ENCODE measurements at regions not wholly inside any gene's neighbourhood (a gene's known extent, or its start where the extent isn't known, plus 50 kb on each side); places are given as distances from the start of the nearest gene placed in this dataset.
"Not testable (repeated sequence)": the region's sequence is repeated elsewhere in the genome, so short reads cannot be mapped to it uniquely, and the experiment has no call there.

GRCh38 chr5:176134529-176135223 is 103.5 kb upstream of the SIMC1 start:
- POLR2A ChIA-PET = no interaction called here
- CTCF ChIA-PET = interaction anchor here (0.6 kb wide), 1 partner anchor 445 kb away, joined by 4 read pairs; no protein-coding TSS in a partner anchor

DNA sequence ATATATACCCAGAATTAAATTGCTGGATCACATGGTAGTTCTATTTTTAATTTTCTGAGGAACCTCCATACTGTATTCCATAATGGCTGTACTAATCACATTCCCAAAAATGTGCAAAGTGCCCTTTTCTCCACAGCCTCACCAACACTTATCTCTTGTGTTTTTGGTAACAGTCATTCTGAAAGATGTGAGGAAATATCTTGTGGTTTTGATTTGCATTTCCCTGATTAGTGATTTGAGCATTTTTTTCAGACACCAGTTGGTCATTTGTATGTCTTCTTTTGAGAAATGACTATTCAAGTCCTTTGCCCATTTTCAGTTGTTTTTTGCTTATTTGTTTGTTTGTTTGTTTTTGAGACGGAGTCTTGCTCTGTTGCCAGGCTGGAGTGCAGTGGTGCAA is 98.1 kb upstream of the SIMC1 start:
- CTCF ChIA-PET, POLR2A ChIA-PET: not testable (repeated sequence)

DNA sequence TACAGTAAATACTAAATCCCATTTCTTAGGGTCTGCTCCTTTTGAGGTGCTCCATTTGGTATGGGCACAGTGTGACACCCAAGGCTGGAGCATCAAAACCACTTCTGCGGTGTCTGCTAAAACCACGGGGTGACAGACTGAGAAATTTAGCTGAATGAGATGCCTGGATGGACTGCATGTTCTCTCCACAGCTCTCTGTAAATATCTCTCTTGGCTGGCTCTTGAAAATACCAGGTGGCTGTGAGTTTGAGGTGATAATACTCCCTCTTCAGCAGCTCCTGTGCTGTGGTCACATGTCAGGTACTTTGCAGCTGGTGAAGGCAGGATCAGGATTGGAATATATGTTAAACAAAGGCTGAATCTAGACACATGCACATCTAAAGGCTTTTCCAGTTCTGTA is 93.7 kb upstream of the SIMC1 start:
- ChIA-PET CTCF (no interaction called here), POLR2A (no interaction called here)

- CTCF ChIA-PET, POLR2A ChIA-PET: not testable (repeated sequence)
Observed at GRCh38 chr5:176149948-176150347, 88.3 kb upstream of the SIMC1 start.

DNA sequence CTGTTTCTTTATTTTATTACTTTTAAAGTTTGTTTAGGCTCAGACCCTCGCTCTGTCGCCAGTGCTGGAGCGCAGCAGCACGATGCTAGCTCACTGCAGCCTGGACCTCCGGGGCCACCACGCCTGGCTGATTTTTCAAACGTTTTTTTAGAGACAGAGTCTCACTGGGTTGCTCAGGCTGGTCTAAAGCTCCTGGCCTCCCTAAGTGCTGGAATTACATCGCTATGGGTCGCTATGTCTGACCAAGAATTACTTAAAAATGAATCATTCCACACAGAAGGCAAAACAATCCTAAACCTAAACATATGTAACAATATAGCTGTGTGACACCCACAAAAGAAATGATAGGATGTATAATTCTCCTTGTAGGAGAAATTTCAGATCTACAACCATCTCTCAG is 86.9 kb upstream of the SIMC1 start:
- ChIA-PET POLR2A (interaction anchor here (0.6 kb wide), 1 partner anchor 415 kb away, joined by 3 read pairs; no protein-coding TSS in a partner anchor), CTCF (no interaction called here)

DNA sequence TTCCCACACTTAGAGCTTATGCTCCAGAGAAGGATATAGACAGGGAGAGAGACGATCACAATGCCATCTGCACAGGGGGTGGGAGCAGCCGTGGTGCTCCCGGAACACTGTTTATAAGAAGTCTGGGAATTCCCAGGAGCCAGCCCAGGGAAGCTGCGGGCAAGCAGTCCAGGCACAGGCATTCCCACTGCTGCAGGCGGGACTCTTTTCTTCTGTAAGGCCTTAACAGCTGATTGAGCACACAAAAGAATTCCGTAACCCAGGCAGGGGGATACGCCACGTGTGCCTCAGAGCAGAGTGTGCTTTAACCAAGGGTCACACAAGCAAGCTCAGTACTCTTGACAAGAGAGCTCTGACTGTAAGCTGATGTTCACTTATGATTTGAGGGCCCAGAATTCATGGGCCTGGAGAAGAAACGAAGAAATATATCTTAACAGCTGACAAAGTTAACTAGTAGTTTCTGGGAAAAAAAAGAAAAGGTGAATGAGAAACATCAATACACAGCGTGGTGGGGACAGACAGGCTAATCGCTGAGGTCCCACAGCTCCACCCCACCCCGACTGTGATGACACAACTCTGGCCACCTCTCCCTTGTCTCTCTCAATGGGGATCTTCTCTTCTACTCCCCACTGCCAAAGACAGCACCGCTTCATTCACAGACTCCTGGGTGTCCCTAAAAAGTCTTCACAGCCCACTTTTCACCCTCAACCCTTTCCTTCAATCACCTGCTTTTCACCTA is 85.9 kb upstream of the SIMC1 start:
- POLR2A ChIA-PET = no interaction called here
- CTCF ChIA-PET = interaction anchor here (0.6 kb wide), 1 partner anchor 32 kb away, joined by 3 read pairs; no protein-coding TSS in a partner anchor

DNA sequence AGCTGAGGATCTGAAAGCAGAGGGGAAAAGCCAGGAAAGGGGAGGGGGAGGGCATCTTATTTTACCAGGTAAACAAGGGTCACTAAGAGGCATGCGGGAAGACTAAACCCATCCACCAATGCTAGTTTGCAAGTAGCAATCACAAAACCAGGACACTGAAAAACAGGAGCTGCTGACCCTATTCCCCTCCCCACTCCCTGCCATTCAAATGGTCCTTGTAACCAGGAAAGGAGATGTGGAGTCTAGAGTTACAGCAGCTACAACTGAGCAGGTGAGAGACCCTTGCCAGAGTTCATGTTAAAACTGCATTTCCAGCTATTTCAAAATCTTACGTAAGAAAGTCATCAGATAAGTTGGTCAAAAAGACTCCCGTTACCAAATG is 85.3 kb upstream of the SIMC1 start:
- ChIA-PET POLR2A (no interaction called here), CTCF (no interaction called here)

DNA sequence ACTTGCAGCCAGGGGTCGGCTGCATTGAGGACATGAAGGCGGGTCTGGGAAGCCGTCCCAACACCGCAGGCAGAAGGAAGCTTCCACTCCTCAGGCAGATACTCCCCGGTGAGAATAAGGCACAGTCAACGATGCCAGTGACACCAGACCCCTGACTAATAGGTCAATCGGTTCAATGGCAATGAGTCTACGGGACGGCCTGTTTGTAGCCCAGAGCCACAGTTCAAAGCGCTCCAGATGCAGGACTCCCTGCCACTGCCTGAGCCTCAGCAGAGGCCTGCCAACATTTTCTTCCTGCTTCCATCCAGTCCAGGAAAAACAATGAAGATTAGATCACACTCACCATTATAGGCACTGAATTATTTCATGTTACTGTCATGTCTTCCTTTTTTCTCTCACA is 84.5 kb upstream of the SIMC1 start:
- POLR2A ChIA-PET = no interaction called here
- CTCF ChIA-PET = no interaction called here

DNA sequence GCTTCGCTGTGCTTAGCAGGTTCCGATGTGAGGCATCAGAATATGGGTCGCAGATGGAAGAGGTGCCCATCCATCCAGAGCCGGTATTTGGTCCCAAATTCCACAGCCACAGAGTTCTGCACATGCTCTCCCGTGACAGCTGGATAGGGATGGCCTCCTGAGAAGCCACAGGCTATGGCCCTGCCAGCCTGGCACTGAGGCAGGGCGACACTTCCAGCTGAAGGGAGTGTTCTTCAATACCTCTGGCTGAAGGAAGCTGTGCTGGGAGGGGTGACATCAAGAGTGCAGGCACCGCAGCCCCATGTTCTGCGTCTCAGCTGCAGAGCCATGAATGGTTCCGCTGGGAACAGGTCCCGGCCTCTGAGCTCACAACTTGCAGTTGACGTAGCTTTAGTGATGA is 83.4 kb upstream of the SIMC1 start:
- CTCF ChIA-PET = no interaction called here
- POLR2A ChIA-PET = no interaction called here

GRCh38 chr5:176155922-176156359 is 82.3 kb upstream of the SIMC1 start:
- CTCF ChIA-PET = no interaction called here
- POLR2A ChIA-PET = no interaction called here

DNA sequence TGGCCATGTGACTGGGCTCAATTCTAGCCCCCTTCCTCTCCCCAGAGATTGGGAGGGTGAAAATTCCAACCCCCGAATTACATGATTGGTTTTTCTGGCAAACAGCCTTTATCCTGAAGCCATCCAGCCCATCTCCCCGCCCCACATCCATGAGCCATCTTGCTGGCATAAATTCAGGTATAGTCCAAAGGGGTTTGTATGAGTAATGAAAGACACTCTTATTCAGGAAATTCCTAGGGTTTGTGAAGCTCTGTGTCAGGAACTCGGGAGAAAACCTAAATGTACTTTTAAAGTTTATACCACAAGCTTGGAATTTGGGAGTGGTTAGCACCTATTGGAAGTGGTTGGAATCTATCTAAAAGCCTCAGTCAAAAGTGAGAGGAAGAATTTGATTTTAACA is 80.6 kb upstream of the SIMC1 start:
- CTCF ChIA-PET = no interaction called here
- POLR2A ChIA-PET = no interaction called here

DNA sequence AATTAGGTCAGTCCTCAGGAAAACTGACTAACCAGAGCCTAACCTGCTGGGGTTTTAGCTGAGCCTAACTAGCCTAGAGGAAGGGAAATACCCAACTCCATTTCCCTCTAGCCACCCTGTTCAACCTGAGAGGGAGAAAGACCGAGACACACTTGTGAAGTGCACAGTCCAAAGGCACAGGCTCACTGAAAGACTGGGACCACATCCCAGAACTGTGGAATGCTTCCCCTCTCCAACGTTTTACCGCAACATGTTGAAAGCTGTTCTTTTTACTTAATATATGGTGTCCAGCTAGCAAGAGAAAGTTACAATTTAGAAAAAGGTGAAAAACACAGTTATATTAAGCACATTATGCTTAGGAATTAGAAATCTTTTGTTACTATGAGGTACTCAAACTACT is 76.8 kb upstream of the SIMC1 start:
- ChIA-PET POLR2A (no interaction called here), CTCF (no interaction called here)

GRCh38 chr5:176162198-176162597 is 76.0 kb upstream of the SIMC1 start:
- POLR2A ChIA-PET = no interaction called here
- CTCF ChIA-PET = no interaction called here

- POLR2A ChIA-PET = no interaction called here
- CTCF ChIA-PET = no interaction called here
Observed at GRCh38 chr5:176162888-176163287, 75.3 kb upstream of the SIMC1 start.

GRCh38 chr5:176166427-176166826 is 71.8 kb upstream of the SIMC1 start:
- ChIA-PET POLR2A (no interaction called here), CTCF (no interaction called here)

- ChIA-PET CTCF (no interaction called here), POLR2A (interaction anchor here (0.6 kb wide), 1 partner anchor 330 kb away, joined by 3 read pairs; no protein-coding TSS in a partner anchor)
Observed at GRCh38 chr5:176167800-176168199, 70.4 kb upstream of the SIMC1 start.

- POLR2A ChIA-PET = no interaction called here
- CTCF ChIA-PET = no interaction called here
Observed at GRCh38 chr5:176169393-176170063, 68.7 kb upstream of the SIMC1 start.

DNA sequence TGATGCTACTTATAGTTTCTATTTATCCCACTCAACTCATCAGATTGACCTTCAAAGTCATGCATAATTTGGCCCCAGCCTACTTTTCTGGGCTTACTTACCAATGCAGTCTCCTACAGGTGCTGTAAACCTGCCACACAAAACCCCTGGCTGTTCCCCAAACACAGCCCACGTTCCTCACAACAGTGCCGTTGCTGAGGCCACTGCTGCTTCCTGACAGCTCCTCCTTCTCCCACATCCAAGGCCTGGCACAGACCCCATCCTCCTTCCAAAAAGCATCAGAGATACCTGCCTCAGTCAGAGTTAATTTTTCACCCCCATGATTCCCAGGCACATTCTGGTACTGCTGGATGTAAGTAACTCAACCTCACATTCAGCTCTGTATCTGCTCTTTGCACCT is 68.1 kb upstream of the SIMC1 start:
- ChIA-PET POLR2A (no interaction called here), CTCF (no interaction called here)

GRCh38 chr5:176171171-176171760 is 67.0 kb upstream of the SIMC1 start:
- ChIA-PET POLR2A (no interaction called here), CTCF (no interaction called here)

- POLR2A ChIA-PET = no interaction called here
Observed at GRCh38 chr5:176172246-176172645, 66.0 kb upstream of the SIMC1 start.

DNA sequence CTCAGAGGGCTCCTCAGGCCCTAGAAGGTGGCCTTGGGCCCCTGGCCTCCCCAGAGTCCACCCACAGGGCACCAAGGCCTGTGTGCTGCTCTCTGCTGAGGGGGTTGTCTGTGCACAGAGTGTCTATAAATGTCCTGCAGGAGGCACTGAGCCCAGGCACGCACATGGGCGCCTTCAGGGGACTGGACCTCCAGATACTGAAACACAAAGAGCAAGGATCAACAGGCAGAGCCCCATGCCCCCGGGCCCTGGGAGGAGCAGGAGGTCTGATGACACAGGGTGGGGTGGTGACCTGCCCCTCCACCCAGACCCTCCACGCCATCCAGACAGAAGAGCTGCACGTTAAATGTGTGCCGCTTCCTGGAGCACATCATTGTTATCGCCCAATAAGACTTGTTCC is 64.6 kb upstream of the SIMC1 start:
- CTCF ChIA-PET = no interaction called here

More at GRCh38 chr5:176172246-176172645, 66.0 kb upstream of the SIMC1 start:
- CTCF ChIA-PET = no interaction called here

More for the DNA sequence above, 64.6 kb upstream of the SIMC1 start:
- POLR2A ChIA-PET = no interaction called here
